Putamen (tissue), 1 donor: ENCODE measurements at regions not wholly inside any gene's neighbourhood (a gene's known extent, or its start where the extent isn't known, plus 50 kb on each side); places are given as distances from the start of the nearest gene placed in this dataset.
"Not testable (repeated sequence)": the region's sequence is repeated elsewhere in the genome, so short reads cannot be mapped to it uniquely, and the experiment has no call there.

Experiments used
- DNase-seq: peaks from one replicate; pipeline ENCODE4 v3.0.0-alpha.2; 2016; ENCODE audit warnings: low spot score

DNA sequence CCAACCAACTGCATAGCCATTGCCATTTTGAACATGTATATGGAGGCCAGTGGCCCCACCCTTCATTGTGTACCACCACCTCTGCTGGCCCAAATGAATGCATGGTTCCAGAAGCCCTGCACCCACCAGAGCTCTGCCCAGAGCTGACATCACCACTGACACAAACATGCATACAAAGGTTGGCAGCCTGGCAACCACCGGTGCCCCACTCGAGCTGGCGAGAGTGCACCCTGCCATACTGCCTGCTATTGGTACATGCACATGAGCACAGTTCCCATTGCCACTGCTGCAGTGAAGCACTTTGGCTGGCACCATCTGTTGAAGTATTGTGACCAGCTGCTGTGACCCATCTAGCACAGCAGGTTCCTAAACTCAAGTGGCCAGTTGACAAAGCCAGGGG is 1564.9 kb downstream of the OLFM4 start:
- no peak for DNase-seq

- DNase-seq, result no peak
These were observed 1569.0 kb downstream of the OLFM4 start for GRCh38 chr13:54597540-54598088.

DNA sequence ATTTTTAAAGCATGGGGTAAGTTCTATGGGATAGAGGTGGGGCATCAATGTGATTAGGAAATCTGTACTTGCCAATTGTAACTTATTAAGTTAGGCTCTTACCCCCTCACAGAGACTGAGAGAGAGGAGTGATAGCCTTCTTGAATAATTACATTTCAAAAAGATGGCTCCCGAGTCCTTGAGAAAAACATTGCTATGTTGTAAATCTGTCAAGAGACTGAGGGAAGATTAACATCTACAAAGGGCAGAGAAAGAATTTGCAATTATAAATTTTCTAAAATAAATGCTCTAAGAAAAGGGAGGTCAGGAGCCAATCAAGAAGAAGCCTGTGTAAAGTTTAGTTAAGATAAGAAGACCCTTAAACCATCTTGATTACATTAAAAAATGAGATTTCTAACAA is 1570.8 kb downstream of the OLFM4 start:
- DNase-seq, result no peak

GRCh38 chr13:54606944-54607343 is 1578.3 kb downstream of the OLFM4 start:
- DNase-seq, result no peak

GRCh38 chr13:54607421-54607820 is 1578.8 kb downstream of the OLFM4 start:
- no peak for DNase-seq

GRCh38 chr13:54611390-54611789 is 1582.8 kb downstream of the OLFM4 start:
- no peak for DNase-seq

DNA sequence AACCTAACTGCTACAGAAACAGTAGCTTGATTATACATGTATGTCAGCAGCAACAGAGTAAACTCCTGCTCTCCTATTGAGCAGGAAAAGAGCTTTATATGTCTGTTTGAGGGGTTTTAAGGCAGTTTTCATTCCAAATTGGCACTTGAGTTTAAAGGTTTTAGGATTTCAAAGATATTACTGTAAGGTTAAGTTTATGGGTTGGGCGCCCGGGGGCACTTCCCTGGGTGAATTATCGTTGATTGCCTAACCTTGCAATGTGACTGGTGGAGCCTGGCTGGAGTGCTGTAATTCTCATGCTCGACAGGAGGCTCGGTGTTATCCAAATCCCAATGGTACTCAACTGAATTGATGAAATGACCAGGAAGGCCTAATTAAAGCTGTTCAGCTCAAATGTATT is 1586.1 kb downstream of the OLFM4 start:
- DNase-seq, result no peak

GRCh38 chr13:54626504-54626903 is 1597.9 kb downstream of the OLFM4 start:
- DNase-seq, result not testable (repeated sequence)

DNA sequence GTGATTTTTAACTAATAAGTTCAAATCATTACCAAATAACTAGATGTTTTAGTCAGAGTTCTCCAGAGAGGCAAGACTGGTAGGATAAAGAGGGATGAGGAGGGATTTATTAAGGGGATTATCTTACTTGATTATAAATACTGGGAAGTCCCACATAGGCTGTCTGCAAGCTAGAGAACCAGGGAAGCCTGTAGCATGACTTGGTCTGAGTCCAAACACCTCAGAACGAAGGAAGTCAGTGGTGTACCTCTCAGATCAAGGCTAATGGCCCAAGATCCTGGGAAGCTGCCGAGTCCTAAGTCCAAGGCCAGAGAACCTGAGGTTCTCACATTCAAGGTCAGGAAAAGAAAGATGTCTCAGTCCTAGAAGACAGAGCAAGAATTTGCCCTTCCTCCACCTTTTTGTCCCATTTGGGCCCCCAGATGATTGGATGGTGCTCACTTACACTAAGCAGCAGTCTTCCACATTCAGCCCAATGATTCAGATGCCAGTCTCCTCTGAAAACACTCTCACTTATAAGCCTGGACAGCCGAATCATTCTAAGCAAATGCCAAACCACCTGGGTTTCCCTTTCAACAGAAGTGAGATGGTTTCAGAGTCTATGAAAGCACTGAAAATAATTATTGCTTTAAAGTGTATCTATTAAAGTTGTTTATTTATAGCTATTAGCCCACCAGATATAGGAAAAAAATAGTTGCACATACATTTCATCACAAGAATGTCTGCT is 1599.2 kb downstream of the OLFM4 start:
- no peak for DNase-seq

DNA sequence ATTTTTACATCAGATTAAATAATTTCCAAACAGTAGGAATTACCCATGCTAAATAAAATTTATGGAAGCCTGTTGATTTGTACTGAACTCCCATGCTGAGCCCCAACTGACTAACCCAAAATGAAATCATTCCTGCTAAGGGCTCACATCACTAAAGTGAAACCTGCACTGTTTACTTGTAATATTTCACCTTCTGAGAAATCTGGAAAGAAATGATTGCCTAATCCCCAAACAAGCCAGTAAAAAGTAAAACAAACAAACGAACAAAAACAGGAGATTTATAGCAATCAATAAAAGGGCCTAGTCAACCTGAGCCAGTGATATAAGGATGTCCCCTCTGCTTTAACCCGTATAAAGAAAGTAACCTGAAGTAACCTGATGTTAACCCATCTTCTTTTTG is 1599.8 kb downstream of the OLFM4 start:
- no peak for DNase-seq

DNA sequence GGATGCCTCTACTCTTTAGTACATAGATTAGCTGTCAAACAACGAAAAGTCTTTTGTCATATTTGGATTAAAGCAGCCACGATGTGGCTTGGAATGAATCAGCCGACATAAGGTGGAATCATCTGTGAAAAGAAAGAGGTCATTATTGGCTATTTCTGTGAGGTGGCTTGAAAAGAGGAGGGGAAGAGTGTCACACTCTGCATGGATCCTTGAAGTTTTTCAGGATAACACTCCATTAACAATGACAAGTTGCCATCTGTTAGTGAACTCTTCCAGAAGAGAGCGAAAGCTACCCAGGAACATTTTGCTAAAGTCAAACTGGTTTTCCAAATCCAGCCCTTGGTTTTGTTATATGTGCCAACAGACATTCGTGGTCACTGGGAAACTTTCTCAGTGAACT is 1604.8 kb downstream of the OLFM4 start:
- DNase-seq, result no peak

- DNase-seq, result no peak
These were observed 1607.6 kb downstream of the OLFM4 start for GRCh38 chr13:54636231-54636630.

DNA sequence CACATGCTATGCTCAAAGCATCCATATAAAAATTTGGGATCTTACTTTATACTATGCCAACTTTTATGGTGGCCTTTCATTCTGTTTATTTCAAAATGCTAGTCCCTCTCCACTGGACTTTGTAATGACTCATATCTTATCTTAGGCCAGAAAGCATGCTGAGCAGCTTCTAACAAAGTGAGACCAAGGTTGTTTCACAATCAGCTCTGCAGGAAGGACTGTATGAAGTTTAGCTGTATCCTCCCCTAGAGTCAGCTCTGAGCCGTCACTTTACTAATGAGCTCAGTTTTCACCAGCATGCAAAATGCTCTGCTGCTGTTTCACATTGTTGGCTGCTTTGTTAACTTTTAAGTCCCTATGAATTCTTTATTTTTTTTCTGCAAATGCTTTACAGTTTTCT is 1608.8 kb downstream of the OLFM4 start:
- DNase-seq, result no peak

GRCh38 chr13:54640719-54641118 is 1612.1 kb downstream of the OLFM4 start:
- no peak for DNase-seq

DNA sequence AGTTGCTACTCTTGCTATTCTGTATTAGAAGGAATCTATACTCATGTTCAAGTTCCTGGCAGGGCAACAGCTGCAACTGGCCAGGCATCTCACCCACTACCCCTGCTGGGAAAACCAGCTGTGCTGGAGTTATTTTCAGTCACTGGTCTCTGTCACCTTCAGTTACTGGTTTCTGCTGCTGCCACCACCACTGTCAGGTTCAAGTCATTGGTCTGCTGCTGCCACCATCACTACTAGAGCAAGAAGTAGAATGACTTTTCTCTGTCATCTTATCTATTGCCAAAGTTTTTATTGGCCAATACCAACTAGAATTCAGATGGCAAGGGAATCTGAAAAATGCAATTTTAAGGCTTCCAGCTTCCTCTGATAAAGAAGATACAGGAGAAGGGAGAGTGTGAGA is 1615.2 kb downstream of the OLFM4 start:
- DNase-seq, result no peak

- DNase-seq, result no peak
These were observed 1618.7 kb downstream of the OLFM4 start for GRCh38 chr13:54647275-54647674.

DNA sequence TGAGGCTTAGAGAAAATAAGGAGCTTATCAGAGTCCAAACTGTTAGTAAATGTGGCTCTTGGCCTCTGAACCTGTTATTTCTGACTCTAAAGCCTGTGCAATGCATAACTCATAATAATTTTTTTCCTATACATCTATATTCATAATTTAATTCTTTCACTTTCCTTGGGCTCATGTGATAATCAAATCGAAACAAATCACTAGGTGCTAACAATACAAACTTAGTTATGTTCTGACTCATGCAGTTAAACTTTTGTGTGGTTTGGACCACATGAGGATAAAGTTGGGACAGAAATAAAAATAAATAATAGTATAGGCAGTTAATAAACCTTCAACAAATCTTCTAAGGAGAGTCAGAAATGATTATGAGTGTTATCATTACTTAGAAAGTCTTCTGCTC is 1629.0 kb downstream of the OLFM4 start:
- no peak for DNase-seq

DNA sequence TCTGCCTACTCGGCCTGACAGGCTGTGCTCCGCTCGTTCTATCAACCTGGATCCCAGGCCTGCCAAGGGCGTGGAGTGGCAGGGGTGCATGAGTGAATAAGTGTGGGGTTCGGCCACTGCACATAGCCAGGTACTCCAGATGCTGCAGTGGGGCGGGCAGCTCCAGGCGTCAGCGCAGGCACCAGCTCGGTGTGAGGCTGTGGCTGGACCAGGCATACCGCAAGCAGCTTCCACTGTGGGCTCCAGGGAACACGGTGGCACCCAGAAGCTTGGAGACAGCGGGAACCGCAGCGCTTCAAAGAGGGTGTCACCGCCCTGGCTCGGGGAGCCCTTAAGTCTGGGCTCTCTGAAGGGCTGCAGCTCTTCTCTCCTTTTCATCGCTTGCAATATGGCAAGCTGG is 1630.2 kb downstream of the OLFM4 start:
- DNase-seq, result no peak

DNA sequence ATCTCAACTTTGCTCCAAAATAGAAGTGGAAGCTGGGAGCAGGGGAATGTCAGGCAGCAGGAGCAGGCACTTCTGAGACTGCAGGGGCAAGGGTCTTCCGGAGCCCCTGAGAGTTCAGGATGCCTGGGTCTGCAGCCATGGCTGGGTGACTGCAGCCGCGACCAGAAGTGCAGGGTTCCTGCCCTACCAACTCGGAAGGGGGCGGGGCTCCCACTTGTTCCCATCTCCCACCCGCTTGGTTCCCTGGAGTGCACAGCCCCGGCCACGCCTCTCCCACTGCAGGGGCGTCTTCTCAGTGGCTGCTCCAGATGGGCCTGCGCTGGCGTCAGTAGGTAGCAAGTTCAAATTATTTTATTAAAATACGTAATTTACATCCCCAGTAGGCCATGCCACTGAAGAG is 1631.7 kb downstream of the OLFM4 start:
- DNase-seq, result no peak

DNA sequence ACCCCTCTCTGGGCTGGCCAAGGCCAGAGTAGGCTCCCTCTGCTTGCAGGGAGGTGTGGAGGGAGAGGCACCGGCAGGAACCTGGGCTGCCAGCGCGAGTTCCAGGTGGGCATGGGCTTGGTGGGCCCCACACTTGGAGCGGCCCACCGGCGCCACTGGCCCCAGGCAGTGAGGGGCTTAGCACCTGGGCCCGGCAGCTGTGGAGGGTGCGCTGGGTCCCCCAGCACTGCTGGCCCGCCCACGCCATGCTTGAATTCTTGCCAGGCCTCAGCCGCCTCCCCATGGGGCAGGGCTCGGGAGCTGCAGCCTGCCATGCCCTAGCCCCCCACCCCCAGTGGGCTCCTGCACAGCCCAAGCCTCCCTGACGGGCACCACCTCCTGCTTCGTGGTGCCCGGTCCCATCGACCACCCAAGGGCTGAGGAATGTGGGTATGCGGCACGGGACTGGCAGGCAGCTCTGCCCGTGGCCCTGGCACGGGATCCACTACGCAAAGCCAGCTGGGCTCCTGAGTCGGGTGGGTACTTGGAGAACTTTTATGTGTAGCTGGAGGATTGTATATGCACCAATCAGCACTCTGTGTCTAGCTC is 1648.0 kb downstream of the OLFM4 start:
- no peak for DNase-seq

- no peak for DNase-seq
These were observed 1653.6 kb downstream of the OLFM4 start for GRCh38 chr13:54682184-54682583.

GRCh38 chr13:54687173-54687572 is 1658.6 kb downstream of the OLFM4 start:
- DNase-seq, result no peak

DNA sequence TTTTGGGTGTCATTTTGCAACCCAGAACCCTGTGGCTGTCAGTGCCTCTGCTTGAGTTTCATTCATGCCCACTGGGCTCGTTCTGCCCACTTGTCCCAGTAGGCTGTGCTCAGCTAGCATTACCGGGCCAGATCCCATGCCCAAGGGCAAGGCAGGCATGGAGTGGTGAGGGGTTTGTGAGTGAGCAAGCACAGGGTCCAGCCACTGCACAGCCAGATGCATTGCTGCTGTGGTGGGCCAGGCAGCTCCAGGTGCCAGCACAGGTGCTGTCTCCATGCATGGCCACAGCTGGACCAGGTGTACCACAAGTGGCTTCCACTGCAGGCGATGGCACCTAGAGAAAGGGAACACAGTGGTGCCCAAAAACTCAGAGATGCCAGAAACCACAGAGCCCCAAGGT is 1671.2 kb downstream of the OLFM4 start:
- no peak for DNase-seq

- no peak for DNase-seq
These were observed 1677.1 kb downstream of the OLFM4 start for GRCh38 chr13:54705738-54706137.
